Hepatocyte (in vitro differentiated cells): ENCODE measurements at regions not wholly inside any gene's neighbourhood (a gene's known extent, or its start where the extent isn't known, plus 50 kb on each side); places are given as distances from the start of the nearest gene placed in this dataset.

Experiments used
- CTCF ChIP-seq: fragments of 200-600 bp; sonication (generic); IDR thresholded peaks from 2 replicates; pipeline ENCODE4 v1.5.1; 2016; ENCODE audit warnings: antibody characterized with exemption, mild to moderate bottlenecking; ENCODE audit not compliant: poor library complexity
- EZH2 ChIP-seq: fragments of 200-600 bp; sonication (generic); IDR thresholded peaks from 2 replicates; pipeline ENCODE4 v1.6.1; 2016; ENCODE audit warnings: antibody characterized with exemption, mild to moderate bottlenecking, borderline replicate concordance

- TF ChIP-seq CTCF (no peak), EZH2 (no peak)
Measured at GRCh38 chr14:51564986-51565604, 86.6 kb upstream of the FRMD6 start.
